Vagina (tissue), 2 donors: ENCODE measurements at regions not wholly inside any gene's neighbourhood (a gene's known extent, or its start where the extent isn't known, plus 50 kb on each side); places are given as distances from the start of the nearest gene placed in this dataset.
"Not testable (repeated sequence)": the region's sequence is repeated elsewhere in the genome, so short reads cannot be mapped to it uniquely, and the experiment has no call there.

ENCODE experiments used
- DNase-seq, 2 donors: peaks; one replicate each; pipeline ENCODE4 v3.0.0-alpha.2; 2017; ENCODE audit errors: extremely low spot score in 2 of 2
- H3K27ac ChIP-seq: fragments of 200-600 bp; sonication (generic); one replicate; pipeline ENCODE4 v1.5.1; 2019
- H3K27me3 ChIP-seq: fragments of 200-600 bp; sonication (generic); one replicate; pipeline ENCODE4 v1.5.1; 2019
- H3K36me3 ChIP-seq, 2 donors: fragments of 200-600 bp; sonication (generic); one replicate each; pipeline ENCODE4 v1.5.1; 2017 to 2019
- H3K4me1 ChIP-seq: fragments of 200-600 bp; sonication (generic); one replicate; pipeline ENCODE4 v1.5.1; 2019
- H3K4me3 ChIP-seq, 2 donors: fragments of 200-600 bp; sonication (generic); 1 replicate in 1 of 2; 2 replicates in 1 of 2; pipeline ENCODE4 v1.5.1; 2016 to 2019
- H3K9me3 ChIP-seq: fragments of 200-600 bp; sonication (generic); one replicate; pipeline ENCODE4 v1.5.1; 2019
- POLR2A ChIP-seq, 2 donors: fragments of 450-650 bp; IDR thresholded peaks; one replicate each; pipeline ENCODE4 v1.6.1; 2017; ENCODE audit warnings: antibody characterized with exemption in 2 of 2, mild to moderate bottlenecking in 2 of 2, moderate library complexity in 2 of 2
- POLR2AphosphoS5 ChIP-seq, 2 donors: sonication (generic); formaldehyde crosslinking; IDR thresholded peaks; one replicate each; pipeline ENCODE4 v1.9.0; 2017; ENCODE audit warnings: antibody characterized with exemption in 2 of 2, mild to moderate bottlenecking in 2 of 2, low read depth in 1 of 2; ENCODE audit not compliant: insufficient read depth in 1 of 2
- intact Hi-C: fragments of 100-400 bp; cut with DNase I; formaldehyde crosslinking; loops from one replicate; pipeline ENCODE4 v1.15.1; 2023
- TF ChIP-seq, protein P1 (sequence below), 3 experiments: fragments of 450-650 bp in 2 of 3; fragments of 200-600 bp in 1 of 3; sonication (generic) in 1 of 3; IDR thresholded peaks; one replicate each; pipeline ENCODE4 v1.5.1; 2017 to 2019; ENCODE audit warnings: antibody characterized with exemption in 3 of 3, mild to moderate bottlenecking in 2 of 3, moderate library complexity in 2 of 3

GRCh38 chr14:97116546-97116945 lies 319.4 kb downstream of the VRK1 start:
- no peaks in the 10 kb centered on the region for H3K9me3 ChIP-seq
- H3K36me3 ChIP-seq = no peaks in the 10 kb centered on the region
- no peak for TF ChIP-seq POLR2AphosphoS5 (IDR thresholded peaks at IDR 0.05; ENCODE audit: insufficient read depth in 1 of 2, low read depth in 1 of 2)
- TF ChIP-seq POLR2A (IDR thresholded peaks at IDR 0.05) = no peak
- TF ChIP-seq, protein P1, sequence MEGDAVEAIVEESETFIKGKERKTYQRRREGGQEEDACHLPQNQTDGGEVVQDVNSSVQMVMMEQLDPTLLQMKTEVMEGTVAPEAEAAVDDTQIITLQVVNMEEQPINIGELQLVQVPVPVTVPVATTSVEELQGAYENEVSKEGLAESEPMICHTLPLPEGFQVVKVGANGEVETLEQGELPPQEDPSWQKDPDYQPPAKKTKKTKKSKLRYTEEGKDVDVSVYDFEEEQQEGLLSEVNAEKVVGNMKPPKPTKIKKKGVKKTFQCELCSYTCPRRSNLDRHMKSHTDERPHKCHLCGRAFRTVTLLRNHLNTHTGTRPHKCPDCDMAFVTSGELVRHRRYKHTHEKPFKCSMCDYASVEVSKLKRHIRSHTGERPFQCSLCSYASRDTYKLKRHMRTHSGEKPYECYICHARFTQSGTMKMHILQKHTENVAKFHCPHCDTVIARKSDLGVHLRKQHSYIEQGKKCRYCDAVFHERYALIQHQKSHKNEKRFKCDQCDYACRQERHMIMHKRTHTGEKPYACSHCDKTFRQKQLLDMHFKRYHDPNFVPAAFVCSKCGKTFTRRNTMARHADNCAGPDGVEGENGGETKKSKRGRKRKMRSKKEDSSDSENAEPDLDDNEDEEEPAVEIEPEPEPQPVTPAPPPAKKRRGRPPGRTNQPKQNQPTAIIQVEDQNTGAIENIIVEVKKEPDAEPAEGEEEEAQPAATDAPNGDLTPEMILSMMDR (IDR thresholded peaks at IDR 0.05) = no peak
- H3K27ac ChIP-seq = no peak overlapping the region
- H3K4me1 ChIP-seq = no peaks in the 10 kb centered on the region
- no peak overlapping the region for H3K4me3 ChIP-seq
- intact Hi-C loops = no loop called here
- H3K27me3 ChIP-seq = no peaks in the 10 kb centered on the region
- DNase-seq = no peak

DNA sequence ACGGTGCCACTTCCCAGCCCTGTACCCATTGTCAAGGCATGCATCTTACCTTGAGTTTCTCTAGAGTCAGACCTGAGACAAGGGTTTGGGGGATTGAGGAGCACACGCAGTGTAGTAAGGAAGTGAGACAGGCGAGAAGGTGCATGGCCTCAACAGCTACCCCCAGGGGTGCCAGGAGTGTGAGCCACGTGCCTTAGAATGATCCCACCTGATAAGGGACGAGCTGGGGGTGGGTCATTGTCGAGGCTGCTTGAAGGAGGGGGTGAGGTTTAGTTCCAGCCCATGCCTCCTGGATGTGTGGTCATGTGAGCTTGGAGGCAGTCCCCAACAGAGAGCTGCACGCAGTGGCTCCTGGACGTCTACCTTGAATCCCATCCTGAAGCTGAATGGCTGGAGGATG lies 320.5 kb downstream of the VRK1 start:
- DNase-seq = no peak
- intact Hi-C loops = no loop called here
- Histone ChIP-seq H3K27ac (no peak overlapping the region), H3K27me3 (no peaks in the 10 kb centered on the region), H3K4me1 (no peaks in the 10 kb centered on the region), H3K4me3 (no peak overlapping the region), H3K9me3 (no peaks in the 10 kb centered on the region), H3K36me3 (no peaks in the 10 kb centered on the region)
- TF ChIP-seq POLR2AphosphoS5 (IDR thresholded peaks at IDR 0.05; ENCODE audit: insufficient read depth in 1 of 2, low read depth in 1 of 2) (no peak), POLR2A (IDR thresholded peaks at IDR 0.05) (no peak)
- TF ChIP-seq, protein P1 (IDR thresholded peaks at IDR 0.05) = no peak

GRCh38 chr14:97120204-97120603 lies 323.0 kb downstream of the VRK1 start:
- TF ChIP-seq POLR2AphosphoS5 (IDR thresholded peaks at IDR 0.05; ENCODE audit: insufficient read depth in 1 of 2, low read depth in 1 of 2) = no peak
- TF ChIP-seq POLR2A (IDR thresholded peaks at IDR 0.05) = no peak
- TF ChIP-seq, protein P1 (IDR thresholded peaks at IDR 0.05) = no peak
- no peak for DNase-seq
- Histone ChIP-seq H3K4me1 (no peaks in the 10 kb centered on the region), H3K4me3 (no peak overlapping the region), H3K27me3 (no peaks in the 10 kb centered on the region), H3K36me3 (no peaks in the 10 kb centered on the region), H3K9me3 (no peaks in the 10 kb centered on the region), H3K27ac (no peak overlapping the region)
- intact Hi-C loops = no loop called here

GRCh38 chr14:97120611-97121031 lies 323.4 kb downstream of the VRK1 start:
- Histone ChIP-seq H3K27me3 (no peaks in the 10 kb centered on the region), H3K27ac (no peak overlapping the region), H3K4me3 (no peak overlapping the region), H3K4me1 (no peaks in the 10 kb centered on the region), H3K36me3 (no peaks in the 10 kb centered on the region), H3K9me3 (no peaks in the 10 kb centered on the region)
- intact Hi-C loops = no loop called here
- DNase-seq = no peak
- TF ChIP-seq POLR2A (IDR thresholded peaks at IDR 0.05) (no peak), POLR2AphosphoS5 (IDR thresholded peaks at IDR 0.05; ENCODE audit: insufficient read depth in 1 of 2, low read depth in 1 of 2) (no peak)

GRCh38 chr14:97129639-97130038 lies 332.5 kb downstream of the VRK1 start:
- DNase-seq = no peak
- no peaks in the 10 kb centered on the region for H3K9me3 ChIP-seq
- intact Hi-C loops = no loop called here
- no peak overlapping the region for H3K27ac ChIP-seq
- TF ChIP-seq, protein P1 (IDR thresholded peaks at IDR 0.05) = no peak
- TF ChIP-seq POLR2A (IDR thresholded peaks at IDR 0.05) (no peak), POLR2AphosphoS5 (IDR thresholded peaks at IDR 0.05; ENCODE audit: insufficient read depth in 1 of 2, low read depth in 1 of 2) (no peak)
- no peaks in the 10 kb centered on the region for H3K36me3 ChIP-seq
- no peaks in the 10 kb centered on the region for H3K27me3 ChIP-seq
- H3K4me3 ChIP-seq = no peak overlapping the region
- no peaks in the 10 kb centered on the region for H3K4me1 ChIP-seq

DNA sequence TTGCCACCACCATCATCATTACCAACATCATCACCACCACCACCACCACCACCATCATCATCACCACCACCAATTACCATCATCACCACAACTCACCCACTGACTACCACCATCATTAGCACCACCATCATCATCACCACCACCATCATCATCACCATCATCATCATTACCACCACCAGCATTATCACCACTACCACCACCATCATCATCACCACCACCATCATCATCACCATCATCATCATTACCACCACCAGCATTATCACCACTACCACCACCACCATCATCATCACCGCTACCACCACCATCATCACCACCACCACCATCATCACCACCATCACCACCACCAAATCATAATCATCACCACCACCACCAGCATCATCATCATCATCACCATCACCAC lies 338.7 kb downstream of the VRK1 start:
- H3K4me1 ChIP-seq, H3K9me3 ChIP-seq, H3K27ac ChIP-seq, H3K27me3 ChIP-seq, intact Hi-C loops, H3K4me3 ChIP-seq, DNase-seq, H3K36me3 ChIP-seq: not testable (repeated sequence)
